ENCODE measurements at regions not wholly inside any gene's neighbourhood (a gene's known extent, or its start where the extent isn't known, plus 50 kb on each side); places are given as distances from the start of the nearest gene placed in this dataset.

DNA sequence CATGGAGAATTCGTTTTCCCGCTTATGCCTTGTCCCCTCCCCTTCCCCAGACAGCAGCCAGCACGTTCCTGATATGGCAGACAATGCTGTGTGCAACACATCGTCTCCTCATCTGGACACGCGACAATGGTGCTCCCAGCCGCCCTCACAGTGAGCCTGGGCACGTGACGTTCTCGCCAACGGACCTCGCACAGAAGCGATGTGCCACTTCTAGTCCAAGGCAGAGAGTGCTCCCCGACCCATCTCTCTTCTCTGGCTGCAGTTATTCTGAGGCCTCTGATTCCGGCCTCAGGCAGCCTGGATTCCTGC is 505.4 kb downstream of the EIPR1 start:
- WGBS, 5 donors: 86 to 94% (median 87%) methylated on average over 13 to 15 of the region's 15 CpGs
- DNase-seq: no peak
- intact Hi-C loops (cut with DNase I; ENCODE audit: low total_unique reads): no loop called here
- H3K4me3 ChIP-seq: no peak overlapping the region
- H3K36me3 ChIP-seq: no peaks in the 10 kb centered on the region
- no peak overlapping the region for H3K27ac ChIP-seq
- peaks cover 0 to under 1% (median 0%) of the 10 kb centered on the region in 8 donors for H3K9me3 ChIP-seq
- H3K4me1 ChIP-seq: no peaks in the 10 kb centered on the region
- TF ChIP-seq POLR2AphosphoS5 (IDR thresholded peaks at IDR 0.05) (no peak), POLR2A (IDR thresholded peaks at IDR 0.05) (no peak)
- TF ChIP-seq, protein P1, sequence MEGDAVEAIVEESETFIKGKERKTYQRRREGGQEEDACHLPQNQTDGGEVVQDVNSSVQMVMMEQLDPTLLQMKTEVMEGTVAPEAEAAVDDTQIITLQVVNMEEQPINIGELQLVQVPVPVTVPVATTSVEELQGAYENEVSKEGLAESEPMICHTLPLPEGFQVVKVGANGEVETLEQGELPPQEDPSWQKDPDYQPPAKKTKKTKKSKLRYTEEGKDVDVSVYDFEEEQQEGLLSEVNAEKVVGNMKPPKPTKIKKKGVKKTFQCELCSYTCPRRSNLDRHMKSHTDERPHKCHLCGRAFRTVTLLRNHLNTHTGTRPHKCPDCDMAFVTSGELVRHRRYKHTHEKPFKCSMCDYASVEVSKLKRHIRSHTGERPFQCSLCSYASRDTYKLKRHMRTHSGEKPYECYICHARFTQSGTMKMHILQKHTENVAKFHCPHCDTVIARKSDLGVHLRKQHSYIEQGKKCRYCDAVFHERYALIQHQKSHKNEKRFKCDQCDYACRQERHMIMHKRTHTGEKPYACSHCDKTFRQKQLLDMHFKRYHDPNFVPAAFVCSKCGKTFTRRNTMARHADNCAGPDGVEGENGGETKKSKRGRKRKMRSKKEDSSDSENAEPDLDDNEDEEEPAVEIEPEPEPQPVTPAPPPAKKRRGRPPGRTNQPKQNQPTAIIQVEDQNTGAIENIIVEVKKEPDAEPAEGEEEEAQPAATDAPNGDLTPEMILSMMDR (IDR thresholded peaks at IDR 0.05 in 8 of 11, conservative IDR thresholded peaks at IDR 0.05 in 3 of 11): no peak
- peaks cover 0 to 2% (median 0%) of the 10 kb centered on the region in 7 donors for H3K27me3 ChIP-seq (replicated peaks in 1 of 7)

DNA sequence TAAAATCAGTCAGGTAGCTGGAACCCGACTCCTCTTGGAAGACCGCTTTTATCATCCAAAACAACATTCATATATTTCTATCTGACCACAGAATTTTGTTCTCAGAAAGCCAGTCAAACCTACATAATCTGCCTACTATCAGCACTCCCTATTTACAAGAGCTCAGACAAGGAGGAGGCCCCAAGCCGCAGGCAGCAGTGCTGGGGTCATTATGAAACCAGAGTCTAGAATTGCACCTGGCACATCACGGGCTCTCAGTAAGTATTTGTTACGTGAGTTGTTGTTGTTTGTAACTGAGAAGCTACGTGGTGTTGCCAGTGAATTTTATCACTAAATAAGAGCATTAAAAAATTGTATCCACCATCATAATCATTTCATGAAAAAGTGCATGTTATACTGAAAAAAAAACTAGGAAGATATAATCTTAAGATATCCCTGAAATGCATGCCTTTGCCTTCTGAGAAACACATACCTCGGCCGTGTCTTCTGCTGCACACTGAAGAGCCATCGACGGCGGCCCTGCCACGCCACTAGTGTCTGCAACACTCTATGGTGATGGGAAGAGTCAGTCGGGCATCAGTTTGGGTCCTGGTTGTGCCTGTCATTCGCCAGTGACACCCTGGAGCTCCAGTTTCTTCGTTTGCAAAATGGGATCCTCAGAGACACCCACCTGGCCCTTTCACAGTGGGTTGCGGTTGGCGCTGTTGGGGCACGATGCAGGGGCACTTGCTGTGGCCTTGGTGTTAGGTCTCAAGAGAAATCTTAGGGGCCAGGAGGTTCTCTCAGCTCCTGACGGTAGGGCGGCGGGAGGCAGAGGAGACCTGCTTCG is 505.9 kb downstream of the EIPR1 start:
- 88 to 95% (median 90%) methylated on average over 22 of the region's 22 CpGs for whole genome bisulfite sequencing, 5 donors
- H3K27me3 ChIP-seq (replicated peaks in 1 of 7): peaks cover 0 to 3% (median 0%) of the 10 kb centered on the region in 7 donors
- no peaks in the 10 kb centered on the region for H3K9me3 ChIP-seq
- intact Hi-C loops (cut with DNase I; ENCODE audit: low total_unique reads): no loop called here
- no peak for TF ChIP-seq POLR2AphosphoS5 (IDR thresholded peaks at IDR 0.05)
- TF ChIP-seq, protein P1 (IDR thresholded peaks at IDR 0.05 in 8 of 11, conservative IDR thresholded peaks at IDR 0.05 in 3 of 11): no peak
- H3K4me1 ChIP-seq: no peaks in the 10 kb centered on the region
- DNase-seq: no peak
- H3K4me3 ChIP-seq: no peak overlapping the region
- no peak overlapping the region for H3K27ac ChIP-seq
- no peaks in the 10 kb centered on the region for H3K36me3 ChIP-seq

- intact Hi-C loops (cut with DNase I; ENCODE audit: low total_unique reads): no loop called here
- 61 to 85% (median 73%) methylated on average over 5 of the region's 5 CpGs for WGBS, 5 donors
Observed at GRCh38 chr2:2870106-2870505, 507.5 kb downstream of the EIPR1 start.

DNA sequence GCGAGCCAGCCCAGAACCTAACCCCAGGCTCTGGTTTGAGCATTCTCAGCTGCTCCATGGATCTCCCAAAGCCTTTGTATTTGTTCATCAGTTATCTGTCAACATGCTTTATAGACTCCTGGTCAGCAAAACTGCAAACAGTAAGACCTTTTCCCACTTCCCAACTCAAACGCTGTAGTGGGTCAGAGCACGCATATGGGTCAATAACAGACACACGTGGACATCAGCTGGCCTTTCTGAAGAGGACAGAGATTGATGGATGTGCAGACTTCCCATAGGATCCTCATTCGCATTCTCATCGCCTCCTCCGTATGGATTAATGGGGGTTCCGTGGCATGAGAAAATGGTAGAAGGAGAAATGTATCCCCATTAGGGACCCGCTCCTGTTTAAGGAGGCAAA is 508.1 kb downstream of the EIPR1 start:
- Histone ChIP-seq H3K27ac (no peak overlapping the region), H3K4me1 (no peaks in the 10 kb centered on the region), H3K4me3 (no peak overlapping the region), H3K36me3 (no peaks in the 10 kb centered on the region), H3K27me3 (replicated peaks in 1 of 7) (peaks cover 0 to 3% (median 0%) of the 10 kb centered on the region in 7 donors), H3K9me3 (no peaks in the 10 kb centered on the region)
- 76 to 95% (median 87%) methylated on average over 9 of the region's 9 CpGs for WGBS, 5 donors
- no peak for TF ChIP-seq POLR2AphosphoS5 (IDR thresholded peaks at IDR 0.05)
- intact Hi-C loops (cut with DNase I; ENCODE audit: low total_unique reads): no loop called here
- no peak for DNase-seq

More at GRCh38 chr2:2870106-2870505, 507.5 kb downstream of the EIPR1 start:
- TF ChIP-seq, protein P1 (IDR thresholded peaks at IDR 0.05 in 8 of 11, conservative IDR thresholded peaks at IDR 0.05 in 3 of 11): no peak
- TF ChIP-seq POLR2A (IDR thresholded peaks at IDR 0.05): no peak
- TF ChIP-seq POLR2AphosphoS5 (IDR thresholded peaks at IDR 0.05): no peak
- Histone ChIP-seq H3K4me3 (no peak overlapping the region), H3K9me3 (no peaks in the 10 kb centered on the region), H3K27ac (no peak overlapping the region), H3K27me3 (replicated peaks in 1 of 7) (peaks cover 0 to 3% (median 0%) of the 10 kb centered on the region in 7 donors), H3K4me1 (no peaks in the 10 kb centered on the region), H3K36me3 (no peaks in the 10 kb centered on the region)
- no peak for DNase-seq

Measured in spleen (tissue), 11 donors.